ENCODE measurements at regions not wholly inside any gene's neighbourhood (a gene's known extent, or its start where the extent isn't known, plus 50 kb on each side); places are given as distances from the start of the nearest gene placed in this dataset.

GRCh38 chr4:83793481-83793880 is 257.6 kb downstream of the GPAT3 start:
- no peak for TF ChIP-seq POLR2AphosphoS5 (IDR thresholded peaks at IDR 0.05; ENCODE audit: low read depth, low read length)
- TF ChIP-seq TAF1 (IDR thresholded peaks at IDR 0.05; ENCODE audit: borderline replicate concordance, insufficient read depth, low read length), result no peak

All from PFSK-1 (cell line).